ENCODE measurements at regions not wholly inside any gene's neighbourhood (a gene's known extent, or its start where the extent isn't known, plus 50 kb on each side); places are given as distances from the start of the nearest gene placed in this dataset.

GRCh38 chr4:144411700-144412099, 234.3 kb upstream of the HHIP start:
- Histone ChIP-seq H4K5ac (ENCODE audit: insufficient read length, low read depth, low read length) (no peak overlapping the region), H2BK5ac (ENCODE audit: low read depth, low read length) (no peak overlapping the region), H3K56ac (replicated peaks; ENCODE audit: insufficient read length, low read depth, low read length) (no peak overlapping the region), H3K9ac (replicated peaks in 1 of 4; ENCODE audit: extremely low read depth in 1 of 4, low read depth in 3 of 4, low read length in 3 of 4) (no peak overlapping the region), H4K20me1 (replicated peaks in 1 of 2; ENCODE audit: control insufficient read depth in 1 of 2, insufficient read depth in 2 of 2, low read length in 2 of 2) (no peaks in the 10 kb centered on the region), H3K18ac (ENCODE audit: extremely low read depth, low read length) (no peak overlapping the region), H2BK15ac (ENCODE audit: low read length) (no peak overlapping the region), H3K79me1 (ENCODE audit: low read depth, low read length) (no peaks in the 10 kb centered on the region), H2AFZ (ENCODE audit: low read length) (no peak overlapping the region), H3K4ac (replicated peaks; ENCODE audit: insufficient read length, low read depth, low read length) (no peak overlapping the region), H3K14ac (ENCODE audit: insufficient read length) (no peak overlapping the region), H2BK12ac (ENCODE audit: low read depth, low read length) (no peak overlapping the region), H3K4me1 (replicated peaks in 1 of 4; ENCODE audit: control insufficient read depth in 3 of 4, insufficient read depth in 4 of 4, low read length in 3 of 4) (no peaks in the 10 kb centered on the region), H2BK120ac (replicated peaks; ENCODE audit: low read depth, low read length) (no peak overlapping the region), H3K4me2 (ENCODE audit: insufficient read depth in 1 of 2, low read depth in 2 of 2, low read length in 2 of 2) (no peak overlapping the region), H3K36me3 (ENCODE audit: control insufficient read depth in 2 of 4, insufficient read depth in 4 of 4, low read length in 3 of 4) (no peaks in the 10 kb centered on the region), H3K9me3 (ENCODE audit: insufficient read depth in 2 of 2, low read depth in 1 of 2, low read length in 1 of 2) (no peaks in the 10 kb centered on the region), H4K91ac (replicated peaks; ENCODE audit: insufficient read length, low read length) (no peak overlapping the region), H3K23ac (ENCODE audit: insufficient read length) (no peak overlapping the region), H3K27me3 (replicated peaks in 1 of 4; ENCODE audit: control insufficient read depth in 3 of 4, extremely low read depth in 1 of 4, insufficient read depth in 3 of 4, low read length in 3 of 4) (no peaks in the 10 kb centered on the region), H2BK20ac (ENCODE audit: low read length) (no peak overlapping the region), H3K79me2 (ENCODE audit: control insufficient read depth in 1 of 2, insufficient read depth in 2 of 2, low read length in 2 of 2) (no peaks in the 10 kb centered on the region), H3K27ac (ENCODE audit: low read depth, low read length) (no peak overlapping the region), H4K8ac (ENCODE audit: extremely low read depth, insufficient read depth, low read length) (no peak overlapping the region), H3K4me3 (ENCODE audit: extremely low read depth in 1 of 4, insufficient read depth in 2 of 4, low read depth in 3 of 4, low read length in 4 of 4) (no peak overlapping the region), H2AK5ac (ENCODE audit: low read depth, low read length) (no peak overlapping the region), H3K23me2 (ENCODE audit: low read depth, low read length) (no peaks in the 10 kb centered on the region)
- DNase-seq (ENCODE audit: low read depth in 1 of 2, low spot score in 2 of 2) (no peak), FAIRE-seq (no peak)
- CTCF ChIA-PET (ENCODE audit: partially characterized antibody) = no interaction called here
- POLR2A ChIA-PET (ENCODE audit: partially characterized antibody) = no interaction called here
- TF ChIP-seq CBX5 (IDR thresholded peaks at IDR 0.05; ENCODE audit: low read depth, low read length) = no peak
- no peak for TF ChIP-seq GABPA (IDR thresholded peaks at IDR 0.05; ENCODE audit: borderline replicate concordance, insufficient read depth, low read length)
- TF ChIP-seq NRF1 (IDR thresholded peaks at IDR 0.05; ENCODE audit: low read depth, low read length) = no peak
- TF ChIP-seq CTBP2 (IDR thresholded peaks at IDR 0.05; ENCODE audit: borderline replicate concordance, insufficient read depth, insufficient read length, low read length) = no peak
- TF ChIP-seq MAX (IDR thresholded peaks at IDR 0.05) = no peak
- no peak for TF ChIP-seq POLR2A (IDR thresholded peaks at IDR 0.05; ENCODE audit: control extremely low read depth in 1 of 2, low read depth in 2 of 2, low read length in 2 of 2)
- no peak for TF ChIP-seq SUZ12 (IDR thresholded peaks at IDR 0.05; ENCODE audit: low read length)
- no peak for TF ChIP-seq BRCA1 (IDR thresholded peaks at IDR 0.05; ENCODE audit: low read depth, low read length)
- TF ChIP-seq KDM1A (IDR thresholded peaks at IDR 0.05; ENCODE audit: borderline replicate concordance, low read length) = no peak
- TF ChIP-seq BACH1 (IDR thresholded peaks at IDR 0.05; ENCODE audit: low read length) = no peak

Data from H1 (cell line).